Stimulated activated CD4-positive, alpha-beta T cell treated with anti-CD3 and anti-CD28 coated beads, Interleukin-2, amount 100 ng/mL, for 48 hours (primary cell): ENCODE measurements at regions not wholly inside any gene's neighbourhood (a gene's known extent, or its start where the extent isn't known, plus 50 kb on each side); places are given as distances from the start of the nearest gene placed in this dataset.
A peak's percentile ranks its signal among the peaks of the same experiment; 100 is the strongest.

ENCODE experiments used
- DNase-seq, 2 donors: peaks; one replicate each; pipeline ENCODE4 v3.0.0-alpha.2; 2020

GRCh38 chr2:22290909-22291473, 1094.0 kb upstream of the KLHL29 start:
- no peak for DNase-seq

- DNase-seq, result no peak
Measured at GRCh38 chr2:22301228-22301627, 1083.8 kb upstream of the KLHL29 start.

- DNase-seq, result no peak
Measured at GRCh38 chr2:22326250-22326649, 1058.7 kb upstream of the KLHL29 start.

- DNase-seq, result no peak
Measured at GRCh38 chr2:22329211-22330154, 1055.5 kb upstream of the KLHL29 start.

- DNase-seq, result no peak
Measured at GRCh38 chr2:22336414-22336813, 1048.6 kb upstream of the KLHL29 start.

- no peak for DNase-seq
Measured at GRCh38 chr2:22340716-22341115, 1044.3 kb upstream of the KLHL29 start.

GRCh38 chr2:22347306-22347705, 1037.7 kb upstream of the KLHL29 start:
- no peak for DNase-seq

- DNase-seq, result no peak
Measured at GRCh38 chr2:22350621-22351020, 1034.4 kb upstream of the KLHL29 start.

GRCh38 chr2:22355816-22356433, 1029.1 kb upstream of the KLHL29 start:
- peak; percentile 41 for DNase-seq

- no peak for DNase-seq
Measured at GRCh38 chr2:22359071-22359672, 1025.8 kb upstream of the KLHL29 start.

- no peak for DNase-seq
Measured at GRCh38 chr2:22360735-22361374, 1024.1 kb upstream of the KLHL29 start.

- DNase-seq, result no peak
Measured at GRCh38 chr2:22361571-22361970, 1023.4 kb upstream of the KLHL29 start.

GRCh38 chr2:22375096-22375495, 1009.9 kb upstream of the KLHL29 start:
- no peak for DNase-seq

GRCh38 chr2:22377268-22377667, 1007.7 kb upstream of the KLHL29 start:
- DNase-seq, result no peak

- no peak for DNase-seq
Measured at GRCh38 chr2:22382479-22383169, 1002.4 kb upstream of the KLHL29 start.

- DNase-seq, result no peak
Measured at GRCh38 chr2:22397847-22398246, 987.1 kb upstream of the KLHL29 start.

GRCh38 chr2:22403748-22404147, 981.2 kb upstream of the KLHL29 start:
- DNase-seq, result no peak

GRCh38 chr2:22406625-22407024, 978.4 kb upstream of the KLHL29 start:
- no peak for DNase-seq

GRCh38 chr2:22420076-22420475, 964.9 kb upstream of the KLHL29 start:
- DNase-seq, result no peak

- no peak for DNase-seq
Measured at GRCh38 chr2:22442051-22442450, 942.9 kb upstream of the KLHL29 start.

- no peak for DNase-seq
Measured at GRCh38 chr2:22444281-22444680, 940.7 kb upstream of the KLHL29 start.

- DNase-seq, result no peak
Measured at GRCh38 chr2:22449696-22450095, 935.3 kb upstream of the KLHL29 start.
